ENCODE measurements at regions not wholly inside any gene's neighbourhood (a gene's known extent, or its start where the extent isn't known, plus 50 kb on each side); places are given as distances from the start of the nearest gene placed in this dataset.

DNA sequence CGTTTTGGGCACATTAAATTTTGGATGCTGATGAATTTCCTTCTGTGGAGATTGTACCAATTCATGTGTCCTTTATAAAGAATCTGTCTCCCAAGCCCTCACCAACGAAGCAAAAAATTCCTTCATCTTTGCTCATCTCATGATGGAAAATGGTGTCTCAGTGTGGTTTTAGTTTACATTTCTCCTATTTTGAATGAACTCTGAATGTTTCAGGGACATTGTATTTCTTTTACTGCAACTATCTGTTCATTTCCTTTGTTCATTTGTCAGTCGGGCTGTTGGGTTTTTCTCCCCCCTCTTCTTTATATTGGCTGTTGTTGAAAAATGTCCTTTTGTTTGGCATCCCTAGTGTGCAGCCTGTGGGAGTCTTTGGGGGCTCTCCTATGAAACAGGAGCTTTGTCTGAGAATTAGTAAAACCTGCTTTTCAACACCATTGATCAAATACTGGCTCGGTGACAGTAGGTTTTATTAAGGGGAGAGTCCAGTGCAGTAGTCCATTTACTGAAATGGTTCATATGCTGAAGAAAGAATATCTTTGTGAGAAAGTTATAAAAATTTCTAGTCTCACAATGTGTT is 91.3 kb upstream of the C1QTNF9B start:
- Mint-ChIP-seq H3K27me3 (peaks cover 38 to 58% of the 10 kb centered on the region in 2 donors), H3K9me3 (no peaks in the 10 kb centered on the region), H3K4me3 (no peak overlapping the region), H3K4me1 (ENCODE audit: low read depth in 2 of 2) (no peaks in the 10 kb centered on the region), H3K36me3 (ENCODE audit: insufficient read depth) (no peaks in the 10 kb centered on the region), H3K27ac (no peak overlapping the region)
- no peak for DNase-seq
- ATAC-seq (replicated peaks) = no peak

DNA sequence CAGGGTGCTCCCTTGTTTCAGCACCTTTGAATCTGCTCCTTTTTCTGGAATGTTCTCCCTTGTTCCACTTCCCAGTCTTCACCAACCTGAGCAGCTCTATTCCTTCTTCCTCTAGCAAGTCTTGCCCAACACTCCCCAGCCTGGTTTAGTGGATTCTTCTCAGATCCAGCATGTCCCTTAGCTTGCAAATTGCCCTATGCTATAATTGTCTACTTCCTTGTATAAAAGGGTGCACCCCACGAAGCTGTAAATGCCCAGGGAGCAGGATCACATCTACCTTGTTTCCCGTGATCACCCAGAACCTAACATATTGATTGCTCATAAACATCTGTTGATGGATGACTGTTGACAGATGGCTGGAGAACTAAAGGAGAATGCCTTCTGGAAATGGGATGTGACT is 93.2 kb upstream of the C1QTNF9B start:
- Mint-ChIP-seq H3K4me1 (ENCODE audit: low read depth in 2 of 2) (peaks cover 0 to under 1% of the 10 kb centered on the region in 2 donors), H3K9me3 (no peaks in the 10 kb centered on the region), H3K36me3 (ENCODE audit: insufficient read depth) (no peaks in the 10 kb centered on the region), H3K27ac (no peak overlapping the region), H3K27me3 (peaks cover 38 to 65% of the 10 kb centered on the region in 2 donors), H3K4me3 (no peak overlapping the region)
- no peak for ATAC-seq (replicated peaks)
- no peak for DNase-seq

DNA sequence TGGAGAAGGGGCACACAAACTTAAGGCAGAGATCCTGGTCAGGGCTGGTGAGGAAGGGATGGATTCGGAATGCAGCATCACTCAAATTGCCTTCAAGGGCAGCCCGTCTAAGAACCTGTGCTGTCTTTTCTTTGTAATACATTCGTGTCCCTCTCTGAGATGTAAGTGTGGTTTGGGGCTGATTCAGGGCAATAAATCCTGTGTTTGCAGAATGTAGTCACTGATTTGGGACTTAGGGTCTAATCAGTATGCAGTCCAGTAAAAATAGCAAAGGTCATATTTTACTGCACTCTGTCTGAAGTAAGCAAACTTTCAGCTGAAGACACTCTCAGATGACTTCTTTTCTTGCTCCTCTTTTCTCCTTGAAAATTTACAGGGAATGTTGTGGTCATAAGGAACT is 93.8 kb upstream of the C1QTNF9B start:
- DNase-seq (no peak), ATAC-seq (replicated peaks) (no peak)
- Mint-ChIP-seq H3K4me3 (no peak overlapping the region), H3K36me3 (ENCODE audit: insufficient read depth) (no peaks in the 10 kb centered on the region), H3K27ac (no peak overlapping the region), H3K9me3 (no peaks in the 10 kb centered on the region), H3K4me1 (ENCODE audit: low read depth in 2 of 2) (peaks cover 0 to 4% of the 10 kb centered on the region in 2 donors), H3K27me3 (peaks cover 38 to 58% of the 10 kb centered on the region in 2 donors)

DNA sequence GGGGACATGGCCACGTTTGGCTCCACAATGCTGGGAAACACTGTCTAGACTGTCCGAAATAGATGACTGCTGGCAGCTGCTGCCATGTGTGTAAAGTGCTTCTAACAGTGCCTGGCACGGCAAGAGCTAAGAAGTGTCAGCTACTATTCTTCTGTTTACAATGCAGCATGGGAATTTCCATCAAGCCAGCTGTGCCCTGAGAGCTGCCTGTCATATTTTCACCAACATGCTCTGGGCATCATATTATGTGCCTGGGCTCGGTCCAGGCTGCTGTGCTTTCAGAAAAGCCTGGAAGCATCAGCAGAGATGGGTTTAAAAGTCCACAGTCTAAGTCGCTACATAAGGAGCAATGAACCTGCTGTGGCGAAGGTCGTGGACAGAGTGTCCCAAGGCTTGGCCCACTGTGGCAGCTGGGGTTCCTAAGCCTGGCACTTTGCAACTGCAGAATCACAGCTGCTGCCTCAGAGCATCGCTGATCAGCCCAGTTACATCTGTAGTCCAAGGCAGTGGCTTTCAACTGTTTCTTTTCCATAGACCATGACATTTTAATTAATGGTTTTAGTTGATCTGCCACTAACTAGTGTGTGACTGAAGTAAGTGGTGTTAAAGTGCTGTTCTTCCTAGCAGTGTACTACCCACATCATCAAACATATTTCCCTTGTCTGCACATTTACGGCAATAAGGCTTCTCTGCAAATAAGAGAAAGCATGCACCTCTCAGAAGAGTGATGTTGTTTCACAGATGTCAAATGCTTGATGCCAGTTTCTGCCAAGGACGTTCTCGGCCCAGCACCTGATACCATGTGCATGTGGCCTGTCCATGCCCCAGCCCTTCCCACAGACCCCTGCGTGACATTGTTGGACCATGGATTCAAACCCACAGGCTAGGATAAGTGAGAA is 95.7 kb upstream of the C1QTNF9B start:
- Mint-ChIP-seq H3K4me1 (ENCODE audit: low read depth in 2 of 2) (peaks cover 0 to 4% of the 10 kb centered on the region in 2 donors), H3K27ac (no peak overlapping the region), H3K36me3 (ENCODE audit: insufficient read depth) (no peaks in the 10 kb centered on the region), H3K9me3 (no peaks in the 10 kb centered on the region), H3K4me3 (no peak overlapping the region), H3K27me3 (peaks cover 29 to 51% of the 10 kb centered on the region in 2 donors)
- ATAC-seq (replicated peaks) (no peak), DNase-seq (no peak)

DNA sequence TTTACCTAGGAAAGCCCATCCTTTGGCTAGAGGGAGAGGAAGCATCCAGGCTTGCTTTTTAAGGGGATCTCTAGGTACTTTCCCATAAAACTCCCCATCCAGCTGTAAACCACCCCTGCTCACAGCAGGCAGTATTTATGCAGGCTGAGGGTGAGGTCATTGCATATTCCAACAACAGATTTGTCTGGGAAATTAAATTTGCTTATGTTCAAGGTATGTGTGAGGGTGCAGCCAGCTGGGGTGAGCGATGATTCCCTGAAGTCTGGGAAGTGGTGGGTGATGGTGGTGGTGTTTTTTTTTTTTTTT is 96.3 kb upstream of the C1QTNF9B start:
- no peak overlapping the region for H3K4me3 Mint-ChIP-seq
- ATAC-seq (replicated peaks) = no peak
- H3K27ac Mint-ChIP-seq = no peak overlapping the region
- H3K36me3 Mint-ChIP-seq (ENCODE audit: insufficient read depth) = no peaks in the 10 kb centered on the region
- H3K27me3 Mint-ChIP-seq = peaks cover 25 to 47% of the 10 kb centered on the region in 2 donors
- H3K9me3 Mint-ChIP-seq = no peaks in the 10 kb centered on the region
- no peak for DNase-seq
- peaks cover 0 to 4% of the 10 kb centered on the region in 2 donors for H3K4me1 Mint-ChIP-seq (ENCODE audit: low read depth in 2 of 2)

DNA sequence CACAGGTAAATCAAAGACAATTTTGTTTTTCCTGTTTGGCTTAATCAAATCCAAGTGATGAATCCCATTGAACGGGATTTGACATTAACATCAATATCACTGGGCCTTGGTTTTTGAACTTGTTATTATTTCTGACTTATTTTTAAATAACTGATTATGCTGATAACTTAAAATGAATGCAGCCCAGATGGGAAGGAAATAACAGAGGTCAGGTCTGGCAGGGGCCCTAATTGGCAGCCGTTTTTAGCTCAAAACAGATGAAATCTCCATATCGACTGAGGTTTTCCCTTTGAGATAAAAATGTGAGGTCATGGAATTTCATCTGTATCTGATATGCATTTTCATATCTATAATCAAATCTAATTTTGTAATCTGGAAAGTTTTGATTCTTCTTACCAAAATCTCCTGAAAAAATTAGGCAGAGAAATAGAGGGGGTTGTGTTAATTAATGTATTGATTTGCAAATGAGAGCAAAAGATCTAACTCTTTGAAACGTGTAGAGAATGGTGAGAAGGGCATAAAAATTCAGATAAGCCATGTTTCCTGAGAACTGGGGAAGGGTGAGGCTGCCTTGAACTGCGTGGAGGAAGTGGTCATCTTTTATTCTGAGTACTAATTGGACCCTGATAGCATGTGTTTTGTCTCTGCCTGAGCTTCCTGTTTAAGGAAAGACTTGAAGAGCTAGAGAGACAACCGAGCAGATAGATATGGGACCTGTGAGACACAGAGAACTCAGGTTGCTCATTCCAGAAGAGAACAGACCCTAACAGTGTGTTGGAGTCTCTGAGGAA is 98.2 kb upstream of the C1QTNF9B start:
- no peak for DNase-seq
- peaks cover 0 to 4% of the 10 kb centered on the region in 2 donors for H3K4me1 Mint-ChIP-seq (ENCODE audit: low read depth in 2 of 2)
- no peaks in the 10 kb centered on the region for H3K36me3 Mint-ChIP-seq (ENCODE audit: insufficient read depth)
- peaks cover 13 to 29% of the 10 kb centered on the region in 2 donors for H3K27me3 Mint-ChIP-seq
- H3K9me3 Mint-ChIP-seq = no peaks in the 10 kb centered on the region
- no peak overlapping the region for H3K27ac Mint-ChIP-seq
- no peak overlapping the region for H3K4me3 Mint-ChIP-seq
- no peak for ATAC-seq (replicated peaks)

DNA sequence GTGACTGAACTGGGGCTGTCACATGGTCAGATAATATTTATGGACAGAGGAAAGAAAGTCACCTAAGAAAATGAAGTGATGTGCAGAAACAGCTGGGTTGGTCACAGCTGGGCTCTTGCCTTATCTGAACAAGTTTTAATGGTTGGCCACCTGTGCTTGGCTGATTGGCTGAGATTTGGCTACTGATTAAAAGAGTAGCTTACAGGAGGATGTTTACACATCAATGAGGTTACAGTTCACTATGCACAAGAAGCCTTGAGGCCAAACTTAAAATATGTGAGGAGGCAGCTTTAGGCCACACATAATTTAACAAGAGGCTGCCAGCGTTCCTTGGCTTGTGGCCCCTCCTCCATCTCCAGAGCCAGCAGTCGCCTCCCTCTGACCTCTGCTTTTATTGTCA is 99.2 kb upstream of the C1QTNF9B start:
- H3K4me1 Mint-ChIP-seq (ENCODE audit: low read depth in 2 of 2) = peaks cover 0 to 4% of the 10 kb centered on the region in 2 donors
- ATAC-seq (replicated peaks) (no peak), DNase-seq (no peak)
- H3K9me3 Mint-ChIP-seq = no peaks in the 10 kb centered on the region
- no peaks in the 10 kb centered on the region for H3K36me3 Mint-ChIP-seq (ENCODE audit: insufficient read depth)
- H3K27me3 Mint-ChIP-seq = peaks cover 3 to 19% of the 10 kb centered on the region in 2 donors
- H3K4me3 Mint-ChIP-seq = no peak overlapping the region
- H3K27ac Mint-ChIP-seq = no peak overlapping the region

DNA sequence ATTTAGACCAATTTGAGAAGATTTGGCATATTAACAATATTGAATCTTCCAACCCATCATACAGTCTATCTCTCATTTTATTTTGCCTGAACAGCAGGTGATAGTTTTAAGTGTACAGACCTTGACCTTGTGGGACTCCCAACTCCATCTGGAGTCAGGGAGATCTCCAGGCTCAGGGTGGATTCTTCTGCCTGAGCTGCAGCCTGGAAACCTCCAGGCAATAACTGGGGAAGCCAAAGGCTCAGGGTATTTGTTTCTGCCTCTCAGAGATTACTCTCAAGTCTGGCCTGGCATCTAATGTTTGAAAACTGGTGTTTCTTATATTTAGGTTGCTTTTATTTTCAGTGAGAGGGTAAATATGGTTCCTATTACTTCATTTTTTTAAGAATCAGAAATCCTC is 102.1 kb upstream of the C1QTNF9B start:
- DNase-seq (no peak), ATAC-seq (replicated peaks) (no peak)
- no peak overlapping the region for H3K4me3 Mint-ChIP-seq
- no peaks in the 10 kb centered on the region for H3K36me3 Mint-ChIP-seq (ENCODE audit: insufficient read depth)
- peaks cover 2 to 3% of the 10 kb centered on the region in 2 donors for H3K27me3 Mint-ChIP-seq
- H3K4me1 Mint-ChIP-seq (ENCODE audit: low read depth in 2 of 2) = peaks cover 0 to 4% of the 10 kb centered on the region in 2 donors
- H3K27ac Mint-ChIP-seq = no peak overlapping the region
- no peaks in the 10 kb centered on the region for H3K9me3 Mint-ChIP-seq

DNA sequence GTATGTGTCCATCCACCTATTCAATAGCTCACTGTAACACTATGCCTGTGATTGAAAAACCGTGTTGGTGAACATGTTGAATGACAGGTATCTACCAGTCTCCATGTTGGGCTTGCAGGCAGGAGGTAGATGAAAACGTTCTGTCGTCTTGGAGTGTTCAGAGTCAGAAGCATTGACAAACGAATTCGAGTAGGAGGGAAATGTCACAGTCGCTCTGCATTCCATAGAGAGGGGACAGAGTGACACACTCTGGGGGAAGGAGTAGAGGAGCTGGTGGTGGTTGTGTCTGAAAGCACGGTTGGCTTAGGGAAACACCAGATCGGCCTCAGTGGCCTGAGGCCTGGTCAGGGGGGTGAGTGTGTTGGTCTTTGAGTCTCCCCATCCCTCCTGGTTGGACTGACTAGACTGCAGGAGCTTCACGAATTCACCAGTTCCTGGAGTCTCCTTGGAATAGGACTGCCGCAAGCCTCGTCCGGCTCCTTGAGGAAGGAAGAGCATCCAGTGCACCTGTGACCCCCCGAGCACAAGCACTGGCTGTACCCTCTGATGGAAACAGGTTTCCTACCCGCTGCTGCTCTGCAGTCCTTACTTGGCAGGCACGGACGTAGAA is 105.0 kb upstream of the C1QTNF9B start:
- ATAC-seq (replicated peaks) (no peak), DNase-seq (no peak)
- peaks cover 8 to 21% of the 10 kb centered on the region in 2 donors for H3K27me3 Mint-ChIP-seq
- H3K36me3 Mint-ChIP-seq (ENCODE audit: insufficient read depth) = no peaks in the 10 kb centered on the region
- H3K4me3 Mint-ChIP-seq = no peak overlapping the region
- no peaks in the 10 kb centered on the region for H3K9me3 Mint-ChIP-seq
- no peak overlapping the region for H3K27ac Mint-ChIP-seq
- H3K4me1 Mint-ChIP-seq (ENCODE audit: low read depth in 2 of 2) = no peaks in the 10 kb centered on the region

DNA sequence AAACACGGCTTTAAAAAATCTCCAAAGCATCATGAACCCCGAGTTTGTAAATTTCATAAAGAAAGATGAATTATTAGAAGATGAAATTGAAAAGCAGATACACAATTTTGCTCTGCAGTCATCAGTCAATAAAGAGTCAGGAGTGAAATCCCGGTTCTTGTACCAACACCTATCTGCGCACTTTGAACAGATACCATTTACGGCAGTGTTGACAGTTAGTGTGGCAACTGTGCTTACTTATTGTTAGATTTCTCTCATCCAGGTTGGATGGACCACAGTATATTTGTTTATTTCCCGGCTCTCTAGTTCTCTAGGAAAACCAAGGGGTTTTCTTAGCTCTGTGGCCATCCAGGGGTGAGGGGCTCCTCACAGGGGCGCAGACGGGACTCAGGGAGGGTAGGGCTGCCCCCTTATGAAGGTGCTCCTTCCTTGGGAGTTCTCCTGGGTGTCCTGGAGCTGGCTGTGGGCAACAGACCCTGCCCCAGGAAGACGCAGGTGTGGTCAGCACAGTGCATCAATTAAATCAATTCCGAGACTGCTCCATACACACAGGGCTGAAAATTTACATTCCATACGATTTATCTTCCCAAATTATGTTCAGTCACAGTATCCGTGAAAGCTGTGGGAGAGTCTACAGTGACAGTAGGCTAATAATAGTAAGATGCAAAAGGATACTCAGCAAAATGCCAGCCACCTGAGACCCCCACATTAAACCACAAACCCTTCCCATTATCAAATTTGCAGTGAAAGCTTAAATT is 107.0 kb upstream of the C1QTNF9B start:
- H3K36me3 Mint-ChIP-seq (ENCODE audit: insufficient read depth) = no peaks in the 10 kb centered on the region
- H3K4me1 Mint-ChIP-seq (ENCODE audit: low read depth in 2 of 2) = no peaks in the 10 kb centered on the region
- H3K9me3 Mint-ChIP-seq = no peaks in the 10 kb centered on the region
- H3K27ac Mint-ChIP-seq = no peak overlapping the region
- no peak overlapping the region for H3K4me3 Mint-ChIP-seq
- ATAC-seq (replicated peaks) = no peak
- no peak for DNase-seq
- peaks cover 8 to 21% of the 10 kb centered on the region in 2 donors for H3K27me3 Mint-ChIP-seq

DNA sequence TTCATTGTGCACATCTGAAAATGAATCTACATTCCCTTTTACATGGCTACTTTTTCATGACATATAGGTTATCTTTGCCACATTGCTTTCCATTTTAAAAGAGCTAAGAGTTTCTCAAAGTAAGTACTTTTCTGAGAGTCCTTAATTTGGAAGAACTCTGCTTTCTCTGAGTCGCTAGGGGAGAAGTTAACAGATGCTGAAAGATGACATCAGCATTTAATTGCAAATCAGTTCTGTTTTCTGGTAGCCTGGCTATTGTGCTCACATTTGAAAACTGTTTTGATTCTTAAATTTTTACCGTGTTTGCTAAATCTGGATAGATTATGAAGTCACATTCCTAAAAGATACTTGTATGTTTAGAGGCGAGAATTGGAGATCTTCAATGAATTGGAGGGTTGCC is 107.7 kb upstream of the C1QTNF9B start:
- ATAC-seq (replicated peaks) (no peak), DNase-seq (no peak)
- no peaks in the 10 kb centered on the region for H3K4me1 Mint-ChIP-seq (ENCODE audit: low read depth in 2 of 2)
- H3K27me3 Mint-ChIP-seq = peaks cover 8 to 21% of the 10 kb centered on the region in 2 donors
- H3K9me3 Mint-ChIP-seq = no peaks in the 10 kb centered on the region
- H3K27ac Mint-ChIP-seq = no peak overlapping the region
- H3K4me3 Mint-ChIP-seq = no peak overlapping the region
- H3K36me3 Mint-ChIP-seq (ENCODE audit: insufficient read depth) = no peaks in the 10 kb centered on the region

DNA sequence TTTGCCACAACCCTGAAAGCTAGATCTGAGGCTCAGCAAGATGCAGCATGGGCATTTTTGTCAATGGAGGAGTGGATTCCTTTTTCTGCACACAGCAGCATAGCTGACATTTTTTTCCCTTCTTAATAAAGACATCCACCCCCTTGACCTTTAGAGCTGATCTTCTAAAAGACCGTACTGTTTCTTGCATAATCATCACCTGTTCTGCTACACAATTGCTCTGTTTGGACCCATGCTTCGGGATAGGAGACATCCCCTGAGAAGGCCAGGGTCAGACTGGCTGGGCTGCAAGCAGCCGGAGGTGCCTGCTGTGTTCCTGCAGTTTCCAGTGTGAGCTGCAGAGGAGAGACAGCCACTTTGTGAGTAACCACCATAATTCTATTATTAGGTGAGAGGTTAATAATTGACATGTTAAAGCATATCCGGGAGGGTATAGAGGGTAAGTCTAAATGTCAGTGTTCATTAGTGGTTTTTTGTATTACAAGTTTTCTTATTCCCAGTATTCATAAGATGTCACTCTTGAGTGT is 108.5 kb upstream of the C1QTNF9B start:
- Mint-ChIP-seq H3K27ac (no peak overlapping the region), H3K4me3 (no peak overlapping the region), H3K4me1 (ENCODE audit: low read depth in 2 of 2) (no peaks in the 10 kb centered on the region), H3K36me3 (ENCODE audit: insufficient read depth) (no peaks in the 10 kb centered on the region), H3K9me3 (no peaks in the 10 kb centered on the region), H3K27me3 (peaks cover 8 to 22% of the 10 kb centered on the region in 2 donors)
- ATAC-seq (replicated peaks) = no peak
- no peak for DNase-seq
